ENCODE measurements at regions not wholly inside any gene's neighbourhood (a gene's known extent, or its start where the extent isn't known, plus 50 kb on each side); places are given as distances from the start of the nearest gene placed in this dataset.

GRCh38 chr3:68139897-68140296 lies 485.5 kb upstream of the SUCLG2 start:
- TF ChIP-seq, protein P1, sequence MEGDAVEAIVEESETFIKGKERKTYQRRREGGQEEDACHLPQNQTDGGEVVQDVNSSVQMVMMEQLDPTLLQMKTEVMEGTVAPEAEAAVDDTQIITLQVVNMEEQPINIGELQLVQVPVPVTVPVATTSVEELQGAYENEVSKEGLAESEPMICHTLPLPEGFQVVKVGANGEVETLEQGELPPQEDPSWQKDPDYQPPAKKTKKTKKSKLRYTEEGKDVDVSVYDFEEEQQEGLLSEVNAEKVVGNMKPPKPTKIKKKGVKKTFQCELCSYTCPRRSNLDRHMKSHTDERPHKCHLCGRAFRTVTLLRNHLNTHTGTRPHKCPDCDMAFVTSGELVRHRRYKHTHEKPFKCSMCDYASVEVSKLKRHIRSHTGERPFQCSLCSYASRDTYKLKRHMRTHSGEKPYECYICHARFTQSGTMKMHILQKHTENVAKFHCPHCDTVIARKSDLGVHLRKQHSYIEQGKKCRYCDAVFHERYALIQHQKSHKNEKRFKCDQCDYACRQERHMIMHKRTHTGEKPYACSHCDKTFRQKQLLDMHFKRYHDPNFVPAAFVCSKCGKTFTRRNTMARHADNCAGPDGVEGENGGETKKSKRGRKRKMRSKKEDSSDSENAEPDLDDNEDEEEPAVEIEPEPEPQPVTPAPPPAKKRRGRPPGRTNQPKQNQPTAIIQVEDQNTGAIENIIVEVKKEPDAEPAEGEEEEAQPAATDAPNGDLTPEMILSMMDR (IDR thresholded peaks at IDR 0.05), result no peak
- TF ChIP-seq POLR2A (IDR thresholded peaks at IDR 0.05) (no peak), EP300 (IDR thresholded peaks at IDR 0.05) (no peak)

Measured in tibial nerve (tissue), 4 donors.